Ishikawa (cell line): ENCODE measurements at regions not wholly inside any gene's neighbourhood (a gene's known extent, or its start where the extent isn't known, plus 50 kb on each side); places are given as distances from the start of the nearest gene placed in this dataset.

Source experiments
- NFIC ChIP-seq: IDR thresholded peaks from 2 replicates; pipeline ENCODE4 v1.6.1; 2012
- TCF12 ChIP-seq: IDR thresholded peaks from 2 replicates; pipeline ENCODE4 v1.6.1; 2012; ENCODE audit warnings: low read depth
- TF ChIP-seq, protein P1 (sequence below): IDR thresholded peaks from 2 replicates; pipeline ENCODE4 v1.6.1; 2012; ENCODE audit warnings: low read depth, mild to moderate bottlenecking

DNA sequence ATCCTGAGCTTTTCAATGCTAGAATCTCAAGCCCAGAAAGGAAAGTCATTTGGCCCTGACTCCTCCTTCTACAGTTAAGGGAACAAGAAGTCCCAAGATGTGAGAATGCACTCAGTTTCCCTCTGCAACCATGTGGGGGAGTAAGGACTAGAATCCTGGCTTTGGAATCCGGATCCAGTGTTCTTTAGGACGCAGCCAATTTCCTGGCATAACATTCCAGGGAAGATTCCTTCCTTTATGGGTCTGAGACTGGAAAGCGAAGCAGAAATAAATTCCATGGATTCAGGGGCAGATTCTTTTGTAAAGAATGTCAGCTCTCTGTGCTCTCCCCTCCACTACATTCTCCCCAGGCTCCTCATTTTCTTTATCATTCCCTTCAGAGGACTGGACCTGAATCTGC lies 151.8 kb upstream of the SOX14 start:
- TF ChIP-seq TCF12 (no peak), NFIC (no peak)
- TF ChIP-seq, protein P1, sequence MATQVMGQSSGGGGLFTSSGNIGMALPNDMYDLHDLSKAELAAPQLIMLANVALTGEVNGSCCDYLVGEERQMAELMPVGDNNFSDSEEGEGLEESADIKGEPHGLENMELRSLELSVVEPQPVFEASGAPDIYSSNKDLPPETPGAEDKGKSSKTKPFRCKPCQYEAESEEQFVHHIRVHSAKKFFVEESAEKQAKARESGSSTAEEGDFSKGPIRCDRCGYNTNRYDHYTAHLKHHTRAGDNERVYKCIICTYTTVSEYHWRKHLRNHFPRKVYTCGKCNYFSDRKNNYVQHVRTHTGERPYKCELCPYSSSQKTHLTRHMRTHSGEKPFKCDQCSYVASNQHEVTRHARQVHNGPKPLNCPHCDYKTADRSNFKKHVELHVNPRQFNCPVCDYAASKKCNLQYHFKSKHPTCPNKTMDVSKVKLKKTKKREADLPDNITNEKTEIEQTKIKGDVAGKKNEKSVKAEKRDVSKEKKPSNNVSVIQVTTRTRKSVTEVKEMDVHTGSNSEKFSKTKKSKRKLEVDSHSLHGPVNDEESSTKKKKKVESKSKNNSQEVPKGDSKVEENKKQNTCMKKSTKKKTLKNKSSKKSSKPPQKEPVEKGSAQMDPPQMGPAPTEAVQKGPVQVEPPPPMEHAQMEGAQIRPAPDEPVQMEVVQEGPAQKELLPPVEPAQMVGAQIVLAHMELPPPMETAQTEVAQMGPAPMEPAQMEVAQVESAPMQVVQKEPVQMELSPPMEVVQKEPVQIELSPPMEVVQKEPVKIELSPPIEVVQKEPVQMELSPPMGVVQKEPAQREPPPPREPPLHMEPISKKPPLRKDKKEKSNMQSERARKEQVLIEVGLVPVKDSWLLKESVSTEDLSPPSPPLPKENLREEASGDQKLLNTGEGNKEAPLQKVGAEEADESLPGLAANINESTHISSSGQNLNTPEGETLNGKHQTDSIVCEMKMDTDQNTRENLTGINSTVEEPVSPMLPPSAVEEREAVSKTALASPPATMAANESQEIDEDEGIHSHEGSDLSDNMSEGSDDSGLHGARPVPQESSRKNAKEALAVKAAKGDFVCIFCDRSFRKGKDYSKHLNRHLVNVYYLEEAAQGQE, result no peak
